GM12878 (cell line): ENCODE measurements at regions not wholly inside any gene's neighbourhood (a gene's known extent, or its start where the extent isn't known, plus 50 kb on each side); places are given as distances from the start of the nearest gene placed in this dataset.

ENCODE experiments used
- ATAC-seq: fragments of 200-7000 bp; cut with Tn5 transposase; 3 replicates; pipeline ENCODE4 v1.9.1; 2020; ENCODE audit warnings: mild to moderate bottlenecking, moderate library complexity
- BruUV-seq: library from RNA; stranded (reverse); fragments of 400-500 nt; replicated peaks from 2 replicates; lab custom pipeline; 2021; lab: Mats Ljungman, UMichigan
- CTCF ChIA-PET: fragments of 300-600 bp; sonication (Branson Sonifier 250); formaldehyde crosslinking; extraction: SDS; loops from one replicate; lab custom pipeline; 2021; ENCODE audit warnings: inconsistent platforms; lab: Yijun Ruan, JAX
- POLR2A ChIA-PET: fragments of 350-600 bp; formaldehyde crosslinking; extraction: SDS; loops from one replicate; lab custom pipeline; 2021; ENCODE audit warnings: inconsistent platforms; lab: Charles Lee
- RAD21 ChIA-PET: fragments of 300-600 bp; sonication (Branson Sonifier 250); formaldehyde crosslinking; loops from one replicate; lab custom pipeline; 2023; ENCODE audit warnings: antibody characterized with exemption; ENCODE audit not compliant: unreplicated experiment; lab: Charles Lee
- SMC1A ChIA-PET: fragments of 300-600 bp; sonication (Branson Sonifier 250); formaldehyde crosslinking; loops from one replicate; lab custom pipeline; 2023; ENCODE audit not compliant: unreplicated experiment, uncharacterized antibody; lab: Charles Lee
- DNase-seq: peaks from one replicate; pipeline ENCODE4 v3.0.0-alpha.2; 2011; ENCODE audit warnings: low read depth, low spot score
- FAIRE-seq: peaks from 3 replicates; lab custom pipeline; 2011; peaks lifted over from hg19 to GRCh38; lab: Jason Lieb, UNC
- H2AFZ ChIP-seq: 2 replicates; pipeline ENCODE4 v1.6.0; 2011; ENCODE audit warnings: low read depth, low read length, control low read depth; ENCODE audit not compliant: control insufficient read depth
- H3K27ac ChIP-seq: 2 replicates; pipeline ENCODE4 v1.5.1; 2011; ENCODE audit warnings: control low read depth; ENCODE audit not compliant: control insufficient read depth, insufficient read depth
- H3K27me3 ChIP-seq, 2 experiments: replicated peaks in 1 of 2; 2 replicates each; pipeline versions ENCODE4 v1.6.0 to v1.6.1; 2011; ENCODE audit warnings: low read length in 1 of 2; ENCODE audit not compliant: control insufficient read depth in 2 of 2, insufficient read depth in 2 of 2
- H3K36me3 ChIP-seq, 2 experiments: 2 replicates each; pipeline ENCODE4 v1.5.1; 2011; ENCODE audit warnings: low read length in 1 of 2; ENCODE audit not compliant: control insufficient read depth in 2 of 2, insufficient read depth in 2 of 2
- H3K4me1 ChIP-seq: 2 replicates; pipeline ENCODE4 v1.6.1; 2011; ENCODE audit warnings: mild to moderate bottlenecking, low read length, moderate library complexity, mixed read lengths; ENCODE audit not compliant: control insufficient read depth, insufficient read depth
- H3K4me2 ChIP-seq: 2 replicates; pipeline ENCODE4 v1.6.0; 2011; ENCODE audit warnings: control low read depth; ENCODE audit not compliant: control insufficient read depth, insufficient read depth
- H3K4me3 ChIP-seq: fragments of 200-600 bp; sonication (generic); 2 replicates; pipeline ENCODE4 v1.5.1; 2016
- H3K79me2 ChIP-seq: 2 replicates; pipeline ENCODE4 v1.6.0; 2011; ENCODE audit warnings: low read length; ENCODE audit not compliant: control insufficient read depth, insufficient read depth
- H3K9ac ChIP-seq: 2 replicates; pipeline ENCODE4 v1.8.0; 2011; ENCODE audit warnings: low read length, control low read depth, mixed read lengths; ENCODE audit not compliant: control insufficient read depth, insufficient read depth
- H3K9me3 ChIP-seq: replicated peaks from 3 replicates; pipeline ENCODE4 v1.5.1; 2011; ENCODE audit warnings: mild to moderate bottlenecking, low read length; ENCODE audit not compliant: control insufficient read depth, insufficient read depth
- H4K20me1 ChIP-seq: 2 replicates; pipeline ENCODE4 v1.6.0; 2011; ENCODE audit not compliant: control insufficient read depth, insufficient read depth
- BCLAF1 ChIP-seq: fragments of 450-650 bp; IDR thresholded peaks from 2 replicates; pipeline ENCODE4 v1.6.1; 2017; ENCODE audit warnings: antibody characterized with exemption, mild to moderate bottlenecking, moderate library complexity
- CBX3 ChIP-seq: fragments of 200-600 bp; sonication (generic); IDR thresholded peaks from 2 replicates; pipeline ENCODE4 v1.6.1; 2016; ENCODE audit warnings: low read depth, borderline replicate concordance
- PKNOX1 ChIP-seq: fragments of 450-650 bp; IDR thresholded peaks from 2 replicates; pipeline ENCODE4 v1.6.1; 2016; ENCODE audit warnings: mild to moderate bottlenecking
- TCF12 ChIP-seq: IDR thresholded peaks from 2 replicates; pipeline ENCODE4 v1.6.1; 2011; ENCODE audit warnings: low read depth, mild to moderate bottlenecking, low read length
- WGBS: methylation state at CpG from one replicate; pipeline ENCODE4 v1.1.6; 2016; ENCODE audit warnings: low lambda C conversion rate; ENCODE audit not compliant: insufficient replicate concordance, insufficient coverage; ENCODE audit errors: missing lambda C conversion rate; 5-methylcytosine and 5-hydroxymethylcytosine counted together
- in situ Hi-C: fragments of 300-500 bp; cut with MboI; formaldehyde crosslinking; loops from 9 replicates; pipeline ENCODE4 v1.14.3; 2018; ENCODE audit warnings: mixed read lengths
- intact Hi-C: fragments of 100-400 bp; cut with micrococcal nuclease; formaldehyde crosslinking; loops from one replicate; pipeline ENCODE4 v1.14.2; 2022; ENCODE audit not compliant: unreplicated experiment
- TF ChIP-seq, protein P1 (sequence below): fragments of 450-650 bp; IDR thresholded peaks from 2 replicates; pipeline ENCODE4 v1.6.1; 2017; ENCODE audit warnings: mild to moderate bottlenecking, moderate library complexity
- TF ChIP-seq, protein P2 (sequence below): fragments of 450-650 bp; IDR thresholded peaks from 2 replicates; pipeline ENCODE4 v1.6.1; 2014; ENCODE audit warnings: mild to moderate bottlenecking
- TF ChIP-seq, protein P3 (sequence below): fragments of 450-650 bp; formaldehyde crosslinking; IDR thresholded peaks from 2 replicates; pipeline ENCODE4 v1.4.0; 2022; ENCODE audit warnings: mild to moderate bottlenecking, moderate library complexity

DNA sequence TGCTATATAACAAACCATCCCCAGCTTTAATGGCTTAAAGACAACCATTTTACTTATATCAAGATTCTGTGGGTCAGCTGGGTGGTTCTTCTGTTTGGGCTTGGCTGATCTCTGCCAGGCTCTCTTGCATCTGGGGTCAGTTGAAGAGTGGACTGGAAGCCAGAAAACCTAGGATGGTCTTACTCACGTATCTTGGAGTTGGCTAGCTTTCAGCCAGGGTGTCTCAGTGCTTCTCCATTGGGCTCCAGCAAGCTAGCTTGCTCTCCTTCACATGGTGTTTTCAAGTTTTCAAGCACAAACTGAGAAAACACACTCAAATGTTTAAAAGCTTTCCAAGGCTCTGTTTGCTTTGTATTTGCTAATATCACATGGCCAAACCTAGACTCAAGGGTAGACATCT lies 146.8 kb downstream of the PIK3R1 start (continued):
- no peak for TF ChIP-seq BCLAF1
- TF ChIP-seq, protein P1, sequence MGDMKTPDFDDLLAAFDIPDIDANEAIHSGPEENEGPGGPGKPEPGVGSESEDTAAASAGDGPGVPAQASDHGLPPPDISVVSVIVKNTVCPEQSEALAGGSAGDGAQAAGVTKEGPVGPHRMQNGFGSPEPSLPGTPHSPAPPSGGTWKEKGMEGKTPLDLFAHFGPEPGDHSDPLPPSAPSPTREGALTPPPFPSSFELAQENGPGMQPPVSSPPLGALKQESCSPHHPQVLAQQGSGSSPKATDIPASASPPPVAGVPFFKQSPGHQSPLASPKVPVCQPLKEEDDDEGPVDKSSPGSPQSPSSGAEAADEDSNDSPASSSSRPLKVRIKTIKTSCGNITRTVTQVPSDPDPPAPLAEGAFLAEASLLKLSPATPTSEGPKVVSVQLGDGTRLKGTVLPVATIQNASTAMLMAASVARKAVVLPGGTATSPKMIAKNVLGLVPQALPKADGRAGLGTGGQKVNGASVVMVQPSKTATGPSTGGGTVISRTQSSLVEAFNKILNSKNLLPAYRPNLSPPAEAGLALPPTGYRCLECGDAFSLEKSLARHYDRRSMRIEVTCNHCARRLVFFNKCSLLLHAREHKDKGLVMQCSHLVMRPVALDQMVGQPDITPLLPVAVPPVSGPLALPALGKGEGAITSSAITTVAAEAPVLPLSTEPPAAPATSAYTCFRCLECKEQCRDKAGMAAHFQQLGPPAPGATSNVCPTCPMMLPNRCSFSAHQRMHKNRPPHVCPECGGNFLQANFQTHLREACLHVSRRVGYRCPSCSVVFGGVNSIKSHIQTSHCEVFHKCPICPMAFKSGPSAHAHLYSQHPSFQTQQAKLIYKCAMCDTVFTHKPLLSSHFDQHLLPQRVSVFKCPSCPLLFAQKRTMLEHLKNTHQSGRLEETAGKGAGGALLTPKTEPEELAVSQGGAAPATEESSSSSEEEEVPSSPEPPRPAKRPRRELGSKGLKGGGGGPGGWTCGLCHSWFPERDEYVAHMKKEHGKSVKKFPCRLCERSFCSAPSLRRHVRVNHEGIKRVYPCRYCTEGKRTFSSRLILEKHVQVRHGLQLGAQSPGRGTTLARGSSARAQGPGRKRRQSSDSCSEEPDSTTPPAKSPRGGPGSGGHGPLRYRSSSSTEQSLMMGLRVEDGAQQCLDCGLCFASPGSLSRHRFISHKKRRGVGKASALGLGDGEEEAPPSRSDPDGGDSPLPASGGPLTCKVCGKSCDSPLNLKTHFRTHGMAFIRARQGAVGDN, result no peak

DNA sequence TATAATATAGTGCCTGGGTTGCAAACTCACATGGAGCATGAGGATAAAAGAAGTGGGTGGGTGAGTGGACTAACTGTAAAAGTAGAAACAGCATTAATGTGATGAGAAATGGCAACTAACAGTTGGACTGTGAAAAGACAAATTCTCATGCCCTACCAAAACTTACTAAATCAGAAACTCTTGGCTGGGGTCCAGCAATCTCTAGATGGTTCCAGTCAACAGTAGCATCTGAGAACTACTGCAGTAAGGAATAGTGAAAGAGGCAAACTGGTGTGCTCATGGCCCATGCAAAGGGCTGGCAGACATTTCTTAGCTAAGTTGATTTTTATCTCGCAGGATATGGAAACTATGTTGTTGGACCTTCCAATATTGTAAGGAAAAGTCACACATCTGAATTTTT lies 150.3 kb downstream of the PIK3R1 start:
- Histone ChIP-seq H4K20me1 (no peaks in the 10 kb centered on the region), H3K27me3 (no peaks in the 10 kb centered on the region), H2AFZ (no peak overlapping the region), H3K4me2 (no peak overlapping the region), H3K9ac (no peak overlapping the region), H3K4me3 (no peak overlapping the region), H3K4me1 (peaks cover 27% of the 10 kb centered on the region), H3K9me3 (no peaks in the 10 kb centered on the region), H3K27ac (no peak overlapping the region), H3K79me2 (no peaks in the 10 kb centered on the region), H3K36me3 (no peaks in the 10 kb centered on the region)
- ChIA-PET RAD21 (no interaction called here), SMC1A (interaction anchor here (0.9 to 1.3 kb wide), 2 partner anchors 80 to 85 kb away, joined by 3 read pairs; no protein-coding TSS in a partner anchor), CTCF (interaction anchor here (0.9 to 1.2 kb wide), 2 partner anchors 12 to 23 kb away, joined by 3 to 4 read pairs; no protein-coding TSS in a partner anchor), POLR2A (no interaction called here)
- in situ Hi-C loops, result no loop called here
- DNase-seq (peak; percentile 31), FAIRE-seq (no peak), ATAC-seq (no peak)
- intact Hi-C loops, result no loop called here
- no TSS peak for BruUV-seq
- 100% methylated on average over 1 of the region's 1 CpG for WGBS
- TF ChIP-seq TCF12 (no peak), PKNOX1 (no peak), CBX3 (no peak)
- TF ChIP-seq, protein P2, sequence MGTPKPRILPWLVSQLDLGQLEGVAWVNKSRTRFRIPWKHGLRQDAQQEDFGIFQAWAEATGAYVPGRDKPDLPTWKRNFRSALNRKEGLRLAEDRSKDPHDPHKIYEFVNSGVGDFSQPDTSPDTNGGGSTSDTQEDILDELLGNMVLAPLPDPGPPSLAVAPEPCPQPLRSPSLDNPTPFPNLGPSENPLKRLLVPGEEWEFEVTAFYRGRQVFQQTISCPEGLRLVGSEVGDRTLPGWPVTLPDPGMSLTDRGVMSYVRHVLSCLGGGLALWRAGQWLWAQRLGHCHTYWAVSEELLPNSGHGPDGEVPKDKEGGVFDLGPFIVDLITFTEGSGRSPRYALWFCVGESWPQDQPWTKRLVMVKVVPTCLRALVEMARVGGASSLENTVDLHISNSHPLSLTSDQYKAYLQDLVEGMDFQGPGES, result no peak
- TF ChIP-seq, protein P3, sequence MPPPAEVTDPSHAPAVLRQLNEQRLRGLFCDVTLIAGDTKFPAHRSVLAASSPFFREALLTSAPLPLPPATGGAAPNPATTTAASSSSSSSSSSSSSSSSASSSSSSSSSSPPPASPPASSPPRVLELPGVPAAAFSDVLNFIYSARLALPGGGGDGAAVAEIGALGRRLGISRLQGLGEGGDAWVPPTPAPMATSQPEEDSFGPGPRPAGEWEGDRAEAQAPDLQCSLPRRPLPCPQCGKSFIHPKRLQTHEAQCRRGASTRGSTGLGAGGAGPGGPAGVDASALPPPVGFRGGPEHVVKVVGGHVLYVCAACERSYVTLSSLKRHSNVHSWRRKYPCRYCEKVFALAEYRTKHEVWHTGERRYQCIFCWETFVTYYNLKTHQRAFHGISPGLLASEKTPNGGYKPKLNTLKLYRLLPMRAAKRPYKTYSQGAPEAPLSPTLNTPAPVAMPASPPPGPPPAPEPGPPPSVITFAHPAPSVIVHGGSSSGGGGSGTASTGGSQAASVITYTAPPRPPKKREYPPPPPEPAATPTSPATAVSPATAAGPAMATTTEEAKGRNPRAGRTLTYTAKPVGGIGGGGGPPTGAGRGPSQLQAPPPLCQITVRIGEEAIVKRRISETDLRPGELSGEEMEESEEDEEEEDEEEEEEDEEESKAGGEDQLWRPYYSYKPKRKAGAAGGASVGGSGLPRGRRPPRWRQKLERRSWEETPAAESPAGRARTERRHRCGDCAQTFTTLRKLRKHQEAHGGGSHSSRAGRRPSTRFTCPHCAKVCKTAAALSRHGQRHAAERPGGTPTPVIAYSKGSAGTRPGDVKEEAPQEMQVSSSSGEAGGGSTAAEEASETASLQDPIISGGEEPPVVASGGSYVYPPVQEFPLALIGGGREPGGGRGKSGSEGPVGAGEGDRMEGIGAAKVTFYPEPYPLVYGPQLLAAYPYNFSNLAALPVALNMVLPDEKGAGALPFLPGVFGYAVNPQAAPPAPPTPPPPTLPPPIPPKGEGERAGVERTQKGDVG (CRISPR knock-in tag), result no peak
